ENCODE measurements at regions not wholly inside any gene's neighbourhood (a gene's known extent, or its start where the extent isn't known, plus 50 kb on each side); places are given as distances from the start of the nearest gene placed in this dataset.

- TF ChIP-seq CTCF (IDR thresholded peaks at IDR 0.05): no peak
- TF ChIP-seq POLR2A (IDR thresholded peaks at IDR 0.05): no peak
These were observed 107.3 kb upstream of the HSD17B12 start for GRCh38 chr11:43573233-43573632.
